ENCODE measurements at regions not wholly inside any gene's neighbourhood (a gene's known extent, or its start where the extent isn't known, plus 50 kb on each side); places are given as distances from the start of the nearest gene placed in this dataset.

DNA sequence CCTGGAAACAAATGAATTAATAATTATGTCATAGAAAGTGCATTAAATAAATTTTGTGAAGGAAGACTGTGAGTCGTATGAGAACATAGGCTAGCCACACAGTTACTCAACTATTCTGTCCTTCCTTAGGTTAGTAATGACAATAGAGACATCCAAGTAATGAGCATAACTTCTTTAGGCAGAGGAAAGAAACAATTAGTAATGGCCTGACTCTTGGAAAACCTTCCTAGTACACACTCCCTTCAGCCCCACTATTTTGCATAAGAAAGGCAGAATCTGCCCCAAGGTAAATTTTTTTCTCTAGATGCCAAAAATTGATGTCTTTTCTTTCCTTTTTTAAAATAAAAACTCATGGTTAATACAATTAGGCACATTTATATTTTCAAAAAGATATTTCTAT is 1619.0 kb upstream of the WWC1 start:
- H4K91ac ChIP-seq (ENCODE audit: low read length): no peak overlapping the region
- no peak overlapping the region for H2AK5ac ChIP-seq (ENCODE audit: low read length, severe bottlenecking)
- peaks cover 34% of the 10 kb centered on the region for H3K9me3 ChIP-seq (ENCODE audit: control insufficient read depth, low read length)
- no peak for DNase-seq
- no peak overlapping the region for H4K8ac ChIP-seq (ENCODE audit: low read length)
- no peaks in the 10 kb centered on the region for H3K36me3 ChIP-seq (ENCODE audit: control insufficient read depth in 1 of 2, insufficient read depth in 2 of 2, low read depth in 1 of 2, low read length in 2 of 2)
- WGBS: no CpG with 5 or more reads among the region's 1 CpG
- H2BK12ac ChIP-seq (ENCODE audit: low read length in 2 of 2): no peak overlapping the region
- H2BK15ac ChIP-seq (ENCODE audit: low read depth, poor library complexity, severe bottlenecking): no peak overlapping the region
- H3K4me2 ChIP-seq (ENCODE audit: low read length, poor library complexity, severe bottlenecking): no peak overlapping the region
- H3K27me3 ChIP-seq (ENCODE audit: control insufficient read depth in 1 of 2, insufficient read depth in 1 of 2, low read length in 2 of 2): no peaks in the 10 kb centered on the region
- H3K14ac ChIP-seq (ENCODE audit: low read length in 2 of 2): no peak overlapping the region
- H3K27ac ChIP-seq (ENCODE audit: low read length, poor library complexity, severe bottlenecking): no peak overlapping the region
- no peaks in the 10 kb centered on the region for H3K79me1 ChIP-seq (replicated peaks; ENCODE audit: low read length, poor library complexity, severe bottlenecking)
- H2BK5ac ChIP-seq (ENCODE audit: low read depth, low read length, poor library complexity, severe bottlenecking): no peak overlapping the region
- no peak overlapping the region for H3K4ac ChIP-seq (ENCODE audit: low read depth in 1 of 2, low read length in 2 of 2)
- no peaks in the 10 kb centered on the region for H3K4me1 ChIP-seq (ENCODE audit: control insufficient read depth, insufficient read depth, low read depth, low read length)
- H3K18ac ChIP-seq (ENCODE audit: low read depth in 1 of 2, low read length in 2 of 2): no peak overlapping the region
- no peak overlapping the region for H3K4me3 ChIP-seq (ENCODE audit: insufficient read depth in 1 of 2, low read depth in 1 of 2, low read length in 2 of 2)
- H3K23ac ChIP-seq (ENCODE audit: low read length in 2 of 2): no peak overlapping the region
- no peak overlapping the region for H2BK120ac ChIP-seq (ENCODE audit: low read depth, low read length)
- H2AFZ ChIP-seq (ENCODE audit: low read depth, low read length): no peak overlapping the region
- no peak overlapping the region for H3K9ac ChIP-seq (ENCODE audit: low read length)

DNA sequence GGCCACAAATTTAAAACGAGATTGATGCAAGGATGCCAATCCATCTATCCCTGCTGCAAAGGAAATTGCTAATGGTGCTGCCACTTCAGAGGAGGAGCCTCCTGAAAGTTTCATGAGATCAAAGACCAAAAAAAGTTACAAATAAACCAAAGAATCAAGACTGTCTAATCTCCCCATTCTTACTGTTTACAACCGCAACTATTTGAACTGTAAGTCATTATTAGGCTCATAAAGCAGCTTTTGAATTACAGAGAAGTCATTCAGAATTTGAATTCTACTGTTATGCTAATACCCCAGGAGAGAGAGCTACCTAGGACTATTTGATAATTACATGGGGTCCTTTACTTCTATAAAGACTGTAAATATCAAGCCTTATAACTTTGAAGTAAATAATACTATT is 1613.6 kb upstream of the WWC1 start:
- Histone ChIP-seq H3K14ac (ENCODE audit: low read length in 2 of 2) (no peak overlapping the region), H2AFZ (ENCODE audit: low read depth, low read length) (no peak overlapping the region), H3K4me2 (ENCODE audit: low read length, poor library complexity, severe bottlenecking) (no peak overlapping the region), H2BK12ac (ENCODE audit: low read length in 2 of 2) (no peak overlapping the region), H2BK5ac (ENCODE audit: low read depth, low read length, poor library complexity, severe bottlenecking) (no peak overlapping the region), H3K79me1 (replicated peaks; ENCODE audit: low read length, poor library complexity, severe bottlenecking) (no peaks in the 10 kb centered on the region), H4K8ac (ENCODE audit: low read length) (no peak overlapping the region), H3K4ac (ENCODE audit: low read depth in 1 of 2, low read length in 2 of 2) (no peak overlapping the region), H3K27ac (ENCODE audit: low read length, poor library complexity, severe bottlenecking) (no peak overlapping the region), H3K4me3 (ENCODE audit: insufficient read depth in 1 of 2, low read depth in 1 of 2, low read length in 2 of 2) (no peak overlapping the region), H3K18ac (ENCODE audit: low read depth in 1 of 2, low read length in 2 of 2) (no peak overlapping the region), H3K27me3 (ENCODE audit: control insufficient read depth in 1 of 2, insufficient read depth in 1 of 2, low read length in 2 of 2) (no peaks in the 10 kb centered on the region), H3K36me3 (ENCODE audit: control insufficient read depth in 1 of 2, insufficient read depth in 2 of 2, low read depth in 1 of 2, low read length in 2 of 2) (no peaks in the 10 kb centered on the region), H3K9me3 (ENCODE audit: control insufficient read depth, low read length) (peaks cover 36% of the 10 kb centered on the region), H3K4me1 (ENCODE audit: control insufficient read depth, insufficient read depth, low read depth, low read length) (no peaks in the 10 kb centered on the region), H2AK5ac (ENCODE audit: low read length, severe bottlenecking) (no peak overlapping the region), H3K9ac (ENCODE audit: low read length) (no peak overlapping the region), H4K91ac (ENCODE audit: low read length) (no peak overlapping the region), H2BK120ac (ENCODE audit: low read depth, low read length) (no peak overlapping the region), H3K23ac (ENCODE audit: low read length in 2 of 2) (no peak overlapping the region), H2BK15ac (ENCODE audit: low read depth, poor library complexity, severe bottlenecking) (no peak overlapping the region)
- no peak for DNase-seq
- WGBS: 74% methylated on average over 2 of the region's 2 CpGs

DNA sequence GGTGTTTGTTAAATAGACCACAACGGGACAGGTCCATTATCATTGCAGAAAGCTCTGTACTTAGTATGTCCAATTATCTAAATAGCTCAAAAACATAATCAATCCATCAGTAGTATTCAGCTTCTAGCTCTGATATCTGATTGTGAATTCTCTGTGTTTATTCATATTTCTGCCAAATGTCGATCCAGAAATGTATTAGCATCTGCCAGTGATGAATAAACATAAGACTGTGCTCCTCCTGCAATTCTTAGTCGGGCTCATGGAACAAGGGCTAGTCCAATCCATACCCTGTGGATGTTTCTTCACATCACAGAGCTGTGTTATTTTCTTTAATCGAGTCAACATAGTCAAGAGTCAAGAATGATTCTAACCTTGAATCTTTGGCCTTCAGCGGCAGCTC is 1612.1 kb upstream of the WWC1 start:
- H3K4ac ChIP-seq (ENCODE audit: low read depth in 1 of 2, low read length in 2 of 2): no peak overlapping the region
- H2BK15ac ChIP-seq (ENCODE audit: low read depth, poor library complexity, severe bottlenecking): no peak overlapping the region
- no peaks in the 10 kb centered on the region for H3K79me1 ChIP-seq (replicated peaks; ENCODE audit: low read length, poor library complexity, severe bottlenecking)
- no peak overlapping the region for H2AFZ ChIP-seq (ENCODE audit: low read depth, low read length)
- H3K14ac ChIP-seq (ENCODE audit: low read length in 2 of 2): no peak overlapping the region
- H2BK12ac ChIP-seq (ENCODE audit: low read length in 2 of 2): no peak overlapping the region
- H3K18ac ChIP-seq (ENCODE audit: low read depth in 1 of 2, low read length in 2 of 2): no peak overlapping the region
- H3K36me3 ChIP-seq (ENCODE audit: control insufficient read depth in 1 of 2, insufficient read depth in 2 of 2, low read depth in 1 of 2, low read length in 2 of 2): no peaks in the 10 kb centered on the region
- H2BK120ac ChIP-seq (ENCODE audit: low read depth, low read length): no peak overlapping the region
- H3K23ac ChIP-seq (ENCODE audit: low read length in 2 of 2): no peak overlapping the region
- no peaks in the 10 kb centered on the region for H3K4me1 ChIP-seq (ENCODE audit: control insufficient read depth, insufficient read depth, low read depth, low read length)
- H3K9me3 ChIP-seq (ENCODE audit: control insufficient read depth, low read length): peaks cover 30% of the 10 kb centered on the region
- H4K91ac ChIP-seq (ENCODE audit: low read length): no peak overlapping the region
- no peak overlapping the region for H3K4me3 ChIP-seq (ENCODE audit: insufficient read depth in 1 of 2, low read depth in 1 of 2, low read length in 2 of 2)
- H3K4me2 ChIP-seq (ENCODE audit: low read length, poor library complexity, severe bottlenecking): no peak overlapping the region
- no peak overlapping the region for H3K27ac ChIP-seq (ENCODE audit: low read length, poor library complexity, severe bottlenecking)
- no peak overlapping the region for H4K8ac ChIP-seq (ENCODE audit: low read length)
- no peak for DNase-seq
- no peak overlapping the region for H2BK5ac ChIP-seq (ENCODE audit: low read depth, low read length, poor library complexity, severe bottlenecking)
- no peaks in the 10 kb centered on the region for H3K27me3 ChIP-seq (ENCODE audit: control insufficient read depth in 1 of 2, insufficient read depth in 1 of 2, low read length in 2 of 2)
- H3K9ac ChIP-seq (ENCODE audit: low read length): no peak overlapping the region
- no peak overlapping the region for H2AK5ac ChIP-seq (ENCODE audit: low read length, severe bottlenecking)
- 91% methylated on average over 4 of the region's 5 CpGs for WGBS

DNA sequence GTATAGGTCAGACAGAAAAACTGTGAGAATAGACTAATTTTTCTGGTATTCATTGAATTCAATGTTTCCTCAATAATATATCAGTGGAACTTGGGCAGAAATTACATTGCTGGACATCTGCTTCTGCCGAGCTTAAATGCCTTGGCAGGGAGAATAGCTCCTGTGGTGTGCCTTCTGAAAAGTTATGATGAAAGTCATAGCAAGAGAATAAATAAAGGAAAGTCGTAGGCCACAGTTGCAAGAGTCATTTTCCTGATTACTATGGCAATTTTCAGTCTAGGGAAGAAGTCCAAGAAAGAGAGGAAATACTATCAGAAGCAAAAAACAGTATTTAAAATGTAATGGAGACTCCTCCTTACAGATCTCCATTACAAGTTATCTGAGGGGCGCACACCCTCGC is 1596.1 kb upstream of the WWC1 start:
- Histone ChIP-seq H3K23ac (ENCODE audit: low read length in 2 of 2) (no peak overlapping the region), H4K8ac (ENCODE audit: low read length) (no peak overlapping the region), H3K27ac (ENCODE audit: low read length, poor library complexity, severe bottlenecking) (no peak overlapping the region), H2BK15ac (ENCODE audit: low read depth, poor library complexity, severe bottlenecking) (no peak overlapping the region), H3K4me2 (ENCODE audit: low read length, poor library complexity, severe bottlenecking) (no peak overlapping the region), H2BK5ac (ENCODE audit: low read depth, low read length, poor library complexity, severe bottlenecking) (no peak overlapping the region), H3K9me3 (ENCODE audit: control insufficient read depth, low read length) (peaks cover 15% of the 10 kb centered on the region), H3K4me1 (ENCODE audit: control insufficient read depth, insufficient read depth, low read depth, low read length) (no peaks in the 10 kb centered on the region), H2AK5ac (ENCODE audit: low read length, severe bottlenecking) (no peak overlapping the region), H3K4ac (ENCODE audit: low read depth in 1 of 2, low read length in 2 of 2) (no peak overlapping the region), H3K9ac (ENCODE audit: low read length) (no peak overlapping the region), H3K27me3 (ENCODE audit: control insufficient read depth in 1 of 2, insufficient read depth in 1 of 2, low read length in 2 of 2) (no peaks in the 10 kb centered on the region), H2BK12ac (ENCODE audit: low read length in 2 of 2) (no peak overlapping the region), H3K4me3 (ENCODE audit: insufficient read depth in 1 of 2, low read depth in 1 of 2, low read length in 2 of 2) (no peak overlapping the region), H3K36me3 (ENCODE audit: control insufficient read depth in 1 of 2, insufficient read depth in 2 of 2, low read depth in 1 of 2, low read length in 2 of 2) (no peaks in the 10 kb centered on the region), H2AFZ (ENCODE audit: low read depth, low read length) (no peak overlapping the region), H3K79me1 (replicated peaks; ENCODE audit: low read length, poor library complexity, severe bottlenecking) (no peaks in the 10 kb centered on the region), H4K91ac (ENCODE audit: low read length) (no peak overlapping the region), H3K14ac (ENCODE audit: low read length in 2 of 2) (no peak overlapping the region), H3K18ac (ENCODE audit: low read depth in 1 of 2, low read length in 2 of 2) (no peak overlapping the region), H2BK120ac (ENCODE audit: low read depth, low read length) (no peak overlapping the region)
- 98% methylated on average over 4 of the region's 4 CpGs for WGBS
- no peak for DNase-seq
